TTC549 (cell line): ENCODE measurements at regions not wholly inside any gene's neighbourhood (a gene's known extent, or its start where the extent isn't known, plus 50 kb on each side); places are given as distances from the start of the nearest gene placed in this dataset.
"Not testable (repeated sequence)": the region's sequence is repeated elsewhere in the genome, so short reads cannot be mapped to it uniquely, and the experiment has no call there.

Experiments
- FAIRE-seq: peaks from 2 replicates; lab custom pipeline; 2012; peaks lifted over from hg19 to GRCh38; lab: Jason Lieb, UNC

DNA sequence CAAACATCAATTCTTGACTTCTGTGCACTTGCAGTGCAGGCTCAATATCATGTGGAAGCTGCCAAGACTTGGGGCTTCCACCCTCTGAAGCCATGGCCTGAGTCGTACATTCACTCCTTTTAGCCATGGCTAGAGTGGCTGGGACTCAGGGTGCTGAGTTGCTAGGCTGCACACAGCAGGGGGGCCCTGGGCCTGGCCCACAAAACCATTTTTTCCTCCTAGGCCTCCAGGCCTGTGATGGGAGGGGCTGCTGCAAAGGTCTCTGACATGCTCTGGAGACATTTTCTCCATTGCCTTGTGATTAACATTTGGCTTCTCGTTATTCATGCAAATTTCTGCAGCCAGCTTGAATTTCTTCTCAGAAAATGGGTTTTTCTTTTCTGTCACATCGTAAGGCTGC, 1226.8 kb downstream of the AACS start:
- not testable (repeated sequence) for FAIRE-seq

DNA sequence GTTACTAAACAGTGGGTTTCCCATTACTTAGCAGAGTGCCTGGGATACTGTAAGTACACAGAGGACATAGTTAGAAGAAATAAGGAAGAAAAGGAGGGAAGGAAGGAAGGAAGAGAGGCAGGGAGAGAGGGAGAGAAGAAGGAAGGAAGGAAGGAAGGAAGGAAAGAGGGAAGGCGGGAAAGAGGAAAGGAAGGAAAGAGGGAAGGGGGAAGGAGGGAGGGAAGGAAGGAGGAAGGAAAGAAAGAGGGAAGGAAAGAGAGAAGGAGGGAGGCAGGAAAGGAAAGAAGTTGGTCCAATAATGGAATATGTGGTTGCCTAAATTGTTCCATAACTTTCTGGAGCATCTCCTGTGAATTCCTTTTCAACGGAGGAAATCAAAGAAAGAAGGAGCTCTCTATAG, 1230.4 kb downstream of the AACS start:
- FAIRE-seq = no peak

DNA sequence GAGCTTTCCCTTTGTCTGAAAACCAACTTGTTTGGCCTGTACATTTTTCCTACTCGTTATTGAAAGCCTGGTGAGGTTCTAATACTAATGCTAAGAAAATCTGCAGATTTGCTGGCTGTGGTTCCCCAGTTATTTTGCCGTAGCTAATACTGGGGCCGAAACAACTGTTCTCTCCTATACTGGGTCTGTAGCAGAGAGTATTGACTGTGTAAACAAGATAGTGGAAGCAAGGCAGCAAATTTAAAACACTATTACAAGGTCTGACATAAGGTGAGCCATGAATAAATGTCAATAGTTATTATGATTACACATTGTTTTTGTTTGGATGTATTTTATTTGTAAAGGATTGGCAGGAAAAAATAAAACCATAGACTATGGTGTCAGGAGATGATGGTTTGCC, 1244.0 kb downstream of the AACS start:
- no peak for FAIRE-seq

DNA sequence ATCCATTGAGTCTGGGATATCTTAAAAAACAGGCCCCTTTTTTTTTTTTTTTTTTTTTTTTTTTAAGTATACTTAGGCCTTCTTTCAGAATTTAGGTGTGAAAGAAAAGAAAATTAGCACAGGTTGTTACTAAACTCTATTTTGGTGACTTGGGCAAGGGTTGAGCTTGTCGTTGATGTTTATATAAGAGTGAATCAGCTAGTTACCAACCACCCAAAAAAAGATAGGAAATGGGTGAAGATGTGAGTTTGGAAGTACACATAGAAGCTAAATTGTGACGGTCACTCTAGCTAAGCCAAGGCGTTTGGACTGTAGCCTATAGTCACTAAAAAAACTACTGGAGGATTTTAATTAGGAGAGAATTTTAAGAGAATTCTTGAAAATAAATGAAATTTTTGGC, 1247.2 kb downstream of the AACS start:
- no peak for FAIRE-seq

DNA sequence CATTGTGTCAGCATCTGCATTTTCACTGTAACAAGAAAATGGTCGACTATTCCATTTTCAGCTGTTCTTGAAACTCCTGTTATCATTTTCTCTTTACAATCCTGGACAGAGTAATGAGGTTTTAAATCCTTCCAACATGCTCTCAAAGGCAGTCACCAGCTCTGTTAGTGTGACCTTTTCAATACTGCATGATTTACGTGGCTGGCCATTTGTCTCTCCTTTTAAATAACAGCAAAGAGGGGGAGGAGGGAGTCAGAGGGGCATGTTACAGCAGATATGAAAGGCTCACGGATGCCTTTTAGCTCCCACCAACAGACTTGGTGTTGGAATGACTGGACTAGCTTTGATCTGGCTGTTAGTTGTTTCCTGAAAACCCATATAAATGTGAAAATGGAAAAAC, 1251.2 kb downstream of the AACS start:
- FAIRE-seq = no peak

DNA sequence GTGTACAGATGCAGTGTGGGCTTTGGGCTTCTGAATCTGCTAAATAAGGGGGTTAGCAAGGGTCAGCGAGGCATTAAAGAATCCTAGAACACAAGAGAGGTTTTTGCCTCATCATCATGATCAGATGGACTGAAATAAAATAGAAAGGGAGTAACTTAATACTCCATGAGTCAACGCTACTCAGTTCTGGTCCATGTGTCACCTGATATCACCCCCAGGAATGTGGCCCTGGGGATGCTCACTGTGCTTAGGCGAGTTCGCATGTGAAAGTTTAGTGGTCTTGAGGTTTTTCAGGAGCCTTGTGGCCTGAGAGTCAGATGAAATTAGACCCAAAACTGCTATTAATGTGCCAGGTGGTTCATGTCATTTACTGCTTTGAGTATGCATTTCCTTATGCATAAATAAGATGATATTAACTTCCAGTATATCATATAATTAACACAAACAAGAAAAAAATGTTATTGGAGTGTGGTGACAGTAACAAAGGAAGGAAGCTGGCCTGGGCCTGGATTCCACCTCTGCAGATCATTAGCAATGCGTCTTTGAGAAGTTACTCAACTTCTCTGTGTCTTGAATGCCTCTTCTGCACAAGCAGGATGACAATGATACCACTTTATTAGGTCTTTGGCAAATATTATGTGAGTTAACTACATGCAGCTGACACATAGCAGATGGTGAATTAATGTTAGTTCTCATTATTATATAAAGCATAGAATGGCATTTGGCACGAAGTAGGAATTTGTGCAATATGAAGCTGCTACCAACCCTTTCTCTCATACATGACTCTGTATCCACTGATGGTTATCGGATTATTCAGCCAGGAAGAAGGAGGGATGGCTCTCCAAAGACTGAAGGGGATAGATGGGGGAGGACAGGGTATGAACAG, 1272.6 kb downstream of the AACS start:
- no peak for FAIRE-seq

DNA sequence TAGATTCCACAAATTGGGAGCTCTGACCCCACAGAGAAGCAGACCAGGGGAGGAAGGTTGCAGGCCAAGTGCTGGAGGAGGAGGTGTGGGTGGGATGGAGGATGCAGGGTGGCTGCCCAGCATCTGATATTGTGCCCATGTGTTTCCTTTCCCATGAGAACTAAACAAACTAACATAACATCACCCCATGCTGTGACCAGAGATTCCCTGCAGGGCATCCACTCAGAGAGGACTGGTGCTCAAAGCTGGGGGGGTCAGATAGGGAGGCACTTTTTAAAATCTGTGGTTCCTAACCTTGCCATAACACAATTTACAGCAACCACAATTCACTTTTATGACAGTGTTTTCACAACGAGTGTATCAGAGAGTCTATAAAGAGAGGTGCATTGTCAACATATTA, 1277.6 kb downstream of the AACS start:
- no peak for FAIRE-seq

DNA sequence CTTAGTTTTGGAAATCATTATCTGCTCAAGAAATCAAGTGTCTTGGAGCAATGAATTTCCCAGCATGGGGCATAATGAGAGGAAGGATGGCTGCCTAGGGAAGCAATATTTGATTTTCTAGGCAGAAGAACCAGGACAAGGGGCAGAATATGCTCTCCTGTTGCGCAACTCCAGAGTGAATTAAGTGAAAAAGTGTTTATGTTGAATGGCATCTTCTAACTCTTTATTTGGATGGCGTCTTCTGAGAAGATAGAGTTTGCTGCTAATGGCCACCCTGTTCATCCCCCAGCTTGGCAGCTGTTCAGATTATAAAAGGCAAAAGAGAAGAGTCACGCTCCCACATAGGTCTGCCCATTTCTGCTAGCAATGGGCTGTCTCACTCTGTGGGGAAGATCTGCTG, 1278.1 kb downstream of the AACS start:
- no peak for FAIRE-seq

DNA sequence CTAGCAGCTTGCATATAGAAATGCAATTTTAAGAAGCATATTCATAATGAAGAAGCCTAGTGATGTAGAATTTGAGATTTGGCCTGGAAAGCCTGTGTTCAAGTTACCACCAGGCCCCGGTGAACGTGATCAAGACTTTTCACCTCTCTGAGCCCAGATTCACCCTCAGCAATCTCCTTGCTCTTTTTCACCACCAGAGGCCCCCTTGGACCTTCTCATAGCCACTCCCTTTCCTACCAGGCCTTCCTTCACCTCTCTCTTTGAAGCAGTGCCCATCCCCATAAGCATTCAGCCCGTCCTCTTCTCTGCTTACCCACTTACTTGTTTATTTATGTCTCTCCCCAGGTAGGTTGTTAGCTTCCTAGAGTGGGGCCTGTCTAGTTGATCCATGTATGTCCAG, 1280.9 kb downstream of the AACS start:
- no peak for FAIRE-seq

DNA sequence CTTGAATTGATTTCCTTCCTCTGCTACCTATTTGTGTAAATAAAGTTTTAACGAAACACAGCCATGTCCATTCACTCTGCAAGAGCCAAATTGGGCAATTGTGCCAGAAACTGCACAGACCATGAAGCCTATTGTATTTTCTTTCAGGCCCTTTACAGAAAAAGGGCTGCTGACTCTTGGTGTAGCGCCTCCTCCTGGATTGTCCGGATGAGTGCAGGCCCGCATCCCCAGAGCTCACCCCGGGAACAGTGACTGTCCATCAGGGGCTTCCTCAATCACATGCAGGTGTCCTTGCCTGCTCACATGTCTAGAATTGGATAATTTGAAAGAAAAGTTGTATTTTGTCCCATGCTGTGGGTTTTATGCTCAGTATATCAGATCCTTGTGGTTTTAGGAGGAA, 1282.2 kb downstream of the AACS start:
- FAIRE-seq = no peak

DNA sequence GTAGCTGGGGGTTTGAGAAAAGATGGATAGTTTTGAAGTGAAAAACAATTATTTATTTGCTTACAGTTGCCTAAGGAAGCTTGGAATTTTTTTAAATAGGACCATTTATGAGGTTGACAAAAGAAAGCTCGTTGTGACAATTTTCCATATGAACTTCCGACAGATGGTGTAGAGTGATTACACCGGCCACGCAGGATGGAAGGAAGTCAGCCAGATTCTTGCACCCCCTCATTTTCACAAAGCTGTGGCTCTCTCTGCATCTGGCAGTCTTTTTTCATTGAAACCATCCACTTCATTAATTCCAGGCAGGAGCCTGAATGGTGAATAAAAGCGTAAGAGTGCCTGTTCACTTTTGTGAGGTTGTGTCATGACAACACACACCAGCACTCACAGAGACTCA, 1284.1 kb downstream of the AACS start:
- FAIRE-seq = no peak

DNA sequence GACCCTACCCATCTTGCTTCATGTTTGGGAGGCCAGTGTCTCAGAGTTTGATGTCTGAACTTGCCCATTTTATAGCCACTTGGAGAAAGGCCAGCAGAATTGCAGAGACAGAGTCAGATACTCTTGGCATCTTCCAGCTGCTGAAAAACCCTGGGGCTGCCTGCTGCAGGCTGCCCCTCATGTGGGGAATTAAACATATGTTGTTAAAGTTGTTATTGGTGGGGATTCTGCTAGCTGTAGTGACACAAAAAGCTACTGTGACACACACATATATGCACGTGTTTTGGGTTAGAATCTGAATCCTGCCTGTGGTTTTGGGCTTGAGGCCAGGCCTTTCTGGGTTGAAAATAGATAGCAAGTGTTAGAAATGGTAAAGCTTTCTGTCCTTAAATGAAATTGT, 1288.4 kb downstream of the AACS start:
- FAIRE-seq = no peak

DNA sequence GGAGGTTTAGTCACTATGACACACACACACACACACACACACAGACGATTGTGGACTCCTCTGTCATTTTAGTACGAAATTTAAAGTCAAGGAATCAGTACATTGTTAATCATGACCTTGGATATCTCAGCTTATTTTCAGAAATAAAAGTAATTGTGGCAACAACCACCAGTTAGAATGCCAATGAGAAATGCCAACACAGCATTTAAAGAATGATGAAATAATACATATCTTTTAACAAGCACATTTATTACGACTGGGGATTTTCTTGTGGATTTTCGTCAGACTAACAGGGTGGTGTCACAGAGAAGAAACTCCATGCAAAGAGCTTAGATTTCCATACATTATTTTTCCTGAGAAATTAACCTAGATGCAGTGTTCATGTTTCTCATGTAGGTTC, 1289.4 kb downstream of the AACS start:
- FAIRE-seq = no peak

DNA sequence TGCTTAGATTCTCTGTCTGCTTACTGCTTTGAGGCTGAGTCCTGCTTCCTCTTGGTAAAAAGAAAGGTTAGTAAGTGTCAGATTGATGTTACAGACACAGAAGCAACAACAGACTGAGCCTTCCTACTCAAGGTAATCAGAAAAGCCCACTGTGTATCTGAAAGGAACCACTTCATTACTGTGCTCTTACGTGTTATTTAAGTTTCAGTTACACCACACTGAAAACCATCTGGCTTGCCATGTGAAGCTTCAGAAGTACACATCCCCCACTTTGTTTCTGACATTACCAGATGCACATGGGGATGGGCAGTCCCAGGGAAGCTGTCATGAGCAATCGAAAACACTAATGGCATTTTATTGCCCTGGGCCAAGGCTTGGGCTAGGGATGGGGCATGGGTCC, 1290.1 kb downstream of the AACS start:
- no peak for FAIRE-seq

DNA sequence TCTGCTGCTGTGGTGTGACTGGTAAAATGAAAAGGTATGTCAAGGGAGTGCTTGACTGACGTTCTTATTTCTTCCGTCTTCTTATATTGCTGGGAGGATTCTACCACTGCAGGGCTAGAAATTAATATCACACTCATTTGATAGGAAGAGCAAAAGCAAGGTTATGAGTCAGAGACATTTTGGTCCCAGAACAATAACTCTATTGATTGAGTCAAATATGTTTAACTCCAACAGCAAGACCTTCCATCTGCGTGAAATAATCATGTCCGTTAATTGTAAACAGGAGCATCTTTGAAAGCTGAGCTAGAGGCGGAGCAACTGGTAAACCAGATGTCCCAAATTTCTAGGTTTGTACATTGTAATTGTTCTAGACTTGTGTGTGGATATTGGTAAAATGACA, 1293.6 kb downstream of the AACS start:
- FAIRE-seq = no peak

DNA sequence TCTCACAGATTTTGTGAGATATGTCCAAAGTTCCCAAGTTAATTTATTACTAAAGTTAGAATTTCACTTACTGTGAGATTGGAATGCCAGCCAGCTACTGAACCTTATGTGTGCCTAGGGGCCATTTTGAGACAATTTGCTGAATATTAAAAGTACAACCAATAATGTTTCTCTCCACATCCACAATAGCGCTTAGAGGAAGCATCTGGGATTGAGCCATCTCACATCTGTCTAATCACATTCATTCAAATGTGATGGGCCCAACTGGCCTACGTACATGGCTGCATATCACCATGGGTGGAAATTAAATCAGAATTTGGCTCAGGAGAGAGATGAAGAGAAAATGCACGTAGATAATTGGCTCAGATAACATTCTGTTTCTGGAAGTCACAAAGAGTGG, 1294.0 kb downstream of the AACS start:
- no peak for FAIRE-seq

DNA sequence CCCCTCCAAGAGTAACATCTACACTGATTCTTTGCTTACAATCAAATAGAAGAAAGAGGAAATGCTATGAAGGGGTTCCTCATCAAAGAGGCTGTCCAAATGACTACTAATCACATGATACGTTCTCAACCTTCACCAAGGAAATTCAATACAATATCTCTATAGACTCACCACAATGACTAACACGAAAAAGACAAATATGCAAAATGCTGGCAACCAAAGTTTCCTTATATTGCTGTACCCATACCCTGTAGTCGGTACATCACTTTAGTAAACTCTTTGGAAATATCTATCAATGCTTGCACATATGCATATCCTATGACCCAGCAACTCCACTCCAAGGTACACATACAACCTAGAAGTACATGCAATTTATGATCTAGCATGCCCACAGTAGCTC, 1296.6 kb downstream of the AACS start:
- no peak for FAIRE-seq

DNA sequence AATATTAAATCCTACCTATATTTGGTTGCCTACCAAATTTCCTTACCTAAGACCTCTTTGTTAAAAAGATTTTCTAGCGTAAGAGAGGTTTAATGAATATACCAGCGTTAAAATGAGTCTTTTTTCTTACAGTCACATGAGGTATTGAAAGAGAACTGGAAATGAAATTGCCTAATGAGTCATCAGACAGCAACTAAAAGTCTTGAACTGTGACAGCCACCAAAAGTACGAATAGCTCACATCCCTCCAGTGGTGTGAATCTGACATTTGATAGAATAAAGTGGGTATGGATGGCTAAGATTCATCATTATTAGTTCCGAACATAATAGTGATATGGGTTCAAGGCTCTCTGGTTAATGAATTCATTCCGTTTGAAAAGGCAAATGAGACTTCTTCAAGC, 1297.3 kb downstream of the AACS start:
- FAIRE-seq = no peak

DNA sequence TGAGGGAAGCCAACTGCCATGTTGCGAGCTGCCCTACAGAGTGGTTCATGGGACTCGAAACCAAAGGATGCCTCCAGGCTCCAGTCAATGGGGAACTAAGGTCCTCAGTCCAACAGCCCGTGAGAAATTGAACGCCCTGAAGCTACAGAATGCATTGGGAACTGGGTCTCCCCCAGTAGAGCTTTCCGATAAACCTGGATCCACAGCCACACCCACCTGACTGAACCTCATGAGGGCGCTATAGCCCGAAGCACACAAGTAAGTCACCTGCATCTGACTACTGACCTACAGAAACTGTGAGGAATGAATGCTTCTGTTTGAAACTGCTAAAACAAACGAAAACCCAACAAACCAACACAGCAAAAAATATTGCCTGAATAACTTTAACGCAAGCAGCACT, 1297.7 kb downstream of the AACS start:
- FAIRE-seq = no peak

DNA sequence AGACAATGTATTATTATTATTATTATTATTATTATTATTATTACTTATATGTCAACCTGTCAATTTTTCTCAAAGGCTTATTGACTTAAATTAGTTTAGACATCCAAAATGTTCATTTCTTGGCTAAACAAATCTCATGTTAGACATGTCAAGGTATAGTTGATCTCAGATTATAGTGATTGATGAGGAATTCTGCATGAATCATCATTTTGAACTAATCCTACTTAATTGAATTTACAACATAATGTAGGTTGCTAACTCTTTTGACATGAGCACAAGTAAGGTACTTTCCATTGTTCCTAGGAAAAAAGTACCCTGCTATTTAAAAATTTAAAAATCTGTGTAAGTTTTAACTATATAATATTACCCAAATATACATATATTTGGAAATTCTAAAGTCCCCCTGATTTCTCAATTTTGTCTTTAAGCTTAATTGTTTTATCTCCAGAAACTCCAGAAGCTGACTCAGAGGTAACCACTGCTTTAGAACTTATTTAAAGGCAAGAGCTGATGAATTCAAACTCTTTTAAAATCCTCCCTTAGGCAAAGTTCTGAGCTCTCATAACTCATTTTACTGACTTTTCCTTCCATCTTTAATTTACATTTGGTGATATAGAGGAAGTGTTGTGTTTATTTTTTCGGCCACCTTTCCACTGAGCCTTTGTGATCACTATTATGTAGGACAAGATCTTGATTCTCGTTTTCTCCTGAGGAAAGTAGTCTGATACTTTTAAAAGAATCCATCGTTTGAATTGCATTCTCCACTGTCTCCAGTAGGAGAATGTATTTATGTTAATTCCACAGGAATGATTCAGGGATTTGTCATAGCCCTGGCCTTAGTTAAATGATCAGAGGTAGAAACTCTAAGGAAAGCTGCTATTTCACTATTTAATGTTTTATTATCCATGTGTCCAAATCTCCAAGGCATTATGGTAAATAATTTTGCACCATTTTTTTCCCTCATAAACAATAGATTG, 1304.5 kb downstream of the AACS start:
- FAIRE-seq = no peak

DNA sequence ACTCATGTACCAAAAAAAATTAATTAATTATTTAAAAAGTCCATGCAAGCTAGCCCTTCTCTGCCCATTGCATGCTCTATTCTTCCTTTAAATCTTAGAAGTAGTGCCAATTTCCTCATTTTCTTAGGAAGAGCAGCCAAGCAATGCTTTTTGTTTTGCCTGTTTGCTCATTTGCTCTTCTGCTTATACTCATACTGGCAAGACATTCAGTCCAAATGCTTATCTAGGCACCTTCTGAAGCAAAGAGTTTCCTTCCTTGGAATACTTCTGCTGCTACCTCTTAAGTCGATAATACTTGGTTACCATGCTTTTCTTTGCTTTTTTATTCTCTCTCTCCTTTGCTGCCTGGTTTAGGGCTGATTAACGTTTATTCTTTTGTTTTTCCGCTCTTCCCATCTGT, 1318.3 kb downstream of the AACS start:
- no peak for FAIRE-seq

DNA sequence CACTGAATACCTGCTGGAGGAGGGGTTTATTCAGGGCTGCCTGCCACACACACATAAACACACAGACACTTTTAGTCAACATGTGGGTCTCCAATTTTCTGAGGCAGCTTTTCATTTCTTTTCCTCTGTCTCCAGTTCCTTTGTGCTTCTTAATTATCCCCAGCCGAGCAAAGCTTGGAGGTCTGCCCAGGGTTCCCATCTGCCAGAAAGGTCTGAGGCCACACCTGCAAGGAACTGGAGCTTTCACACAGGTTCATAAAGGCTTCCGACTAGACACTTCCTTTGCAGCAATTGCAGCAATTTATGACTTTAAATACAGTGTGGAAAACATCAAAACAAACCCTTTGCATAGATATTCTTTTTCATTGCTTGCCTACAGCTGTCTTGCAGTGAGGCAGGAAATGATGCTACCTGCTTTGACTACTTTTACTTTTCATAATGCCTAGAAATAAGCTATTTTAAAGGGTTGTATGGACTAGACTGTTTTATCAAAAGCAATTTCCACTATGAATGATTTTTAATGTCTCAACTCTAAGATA, 1318.9 kb downstream of the AACS start:
- FAIRE-seq = no peak

DNA sequence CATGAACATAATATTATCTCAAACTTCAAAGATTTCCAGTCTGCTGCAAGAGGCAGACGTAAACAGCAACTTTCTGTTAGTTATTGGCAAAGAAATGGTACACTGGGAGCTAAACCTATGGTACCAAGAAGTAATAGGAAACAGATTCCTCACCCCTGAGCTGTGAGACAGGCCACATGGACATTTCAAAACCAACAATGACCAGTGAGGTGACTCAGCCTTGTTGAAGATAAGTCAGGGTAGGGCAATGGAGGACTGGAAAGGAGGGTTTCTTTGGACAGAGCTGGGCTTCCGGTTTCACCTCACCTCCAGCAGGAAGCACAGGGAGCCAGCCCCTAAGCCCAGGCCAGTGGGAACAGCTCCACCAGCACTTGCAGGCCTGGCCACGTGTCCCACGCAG, 1320.5 kb downstream of the AACS start:
- no peak for FAIRE-seq
